ENCODE measurements at regions not wholly inside any gene's neighbourhood (a gene's known extent, or its start where the extent isn't known, plus 50 kb on each side); places are given as distances from the start of the nearest gene placed in this dataset.

DNA sequence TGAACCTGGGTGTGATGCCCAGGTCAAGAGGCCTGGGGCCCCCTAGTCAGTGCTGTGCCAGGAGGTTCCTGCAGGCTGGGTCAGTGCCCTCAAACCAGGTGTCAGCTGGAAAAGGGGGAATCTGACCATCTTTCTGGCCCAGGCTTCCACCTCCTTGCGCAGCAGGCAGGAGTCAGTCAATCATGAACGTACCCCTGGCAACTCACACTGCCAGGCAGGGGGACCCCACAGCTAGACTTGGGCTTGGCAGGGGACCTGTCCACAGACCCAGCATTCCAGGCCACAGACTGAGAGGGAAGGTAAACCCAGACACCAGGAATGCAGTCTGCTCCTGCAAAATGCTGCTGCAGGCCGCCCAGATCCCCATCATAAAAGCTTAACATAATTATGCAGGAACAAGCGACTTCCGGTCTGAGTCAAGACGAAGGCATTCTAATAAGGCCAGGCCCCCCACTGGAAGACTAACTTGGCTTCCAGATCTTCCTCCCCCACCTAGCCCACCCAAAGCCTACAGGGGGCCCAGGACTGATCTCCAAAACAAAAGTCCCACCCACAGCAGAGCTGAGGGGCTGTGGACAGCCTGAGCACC is 156.3 kb downstream of the BCOR start:
- no peak for DNase-seq

DNA sequence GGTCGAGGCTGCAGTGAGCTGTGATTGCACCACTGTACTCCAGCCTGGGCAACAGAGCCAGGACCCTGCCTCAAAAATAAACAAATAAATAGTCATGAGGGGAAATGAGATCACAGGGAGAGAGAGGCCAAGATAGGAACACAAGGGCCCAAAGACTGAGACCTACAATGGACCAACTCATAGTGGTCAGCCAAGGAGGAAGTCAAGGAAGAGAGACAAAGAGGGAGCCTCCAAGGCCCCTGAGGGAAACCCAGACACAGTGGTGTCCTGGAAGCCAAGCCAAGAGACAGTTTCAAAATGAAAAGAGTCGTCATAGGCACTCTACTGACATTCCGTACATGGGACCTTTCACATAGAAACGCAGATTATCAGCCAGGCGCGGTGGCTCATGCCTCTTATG is 153.3 kb downstream of the BCOR start:
- DNase-seq, result no peak

DNA sequence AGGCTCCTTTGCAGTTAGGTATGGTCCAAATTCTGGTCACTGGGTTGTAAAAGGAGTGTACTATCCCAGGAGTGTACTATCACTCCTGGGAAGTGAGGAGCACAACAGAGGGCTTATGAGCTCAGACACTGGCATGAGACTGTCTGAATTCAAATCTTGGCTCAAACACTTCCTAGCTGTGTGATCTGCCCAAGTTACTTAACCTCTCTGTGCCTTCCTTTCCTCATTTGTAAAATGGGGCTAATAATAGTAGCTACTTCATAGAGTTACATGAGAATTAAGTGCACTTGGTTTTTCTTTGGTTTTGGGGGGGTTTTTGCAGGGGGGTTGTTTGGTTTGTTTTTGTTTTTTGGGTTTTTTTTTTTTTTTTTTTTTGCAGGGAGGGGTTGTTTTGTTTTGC is 152.0 kb downstream of the BCOR start:
- no peak for DNase-seq

DNA sequence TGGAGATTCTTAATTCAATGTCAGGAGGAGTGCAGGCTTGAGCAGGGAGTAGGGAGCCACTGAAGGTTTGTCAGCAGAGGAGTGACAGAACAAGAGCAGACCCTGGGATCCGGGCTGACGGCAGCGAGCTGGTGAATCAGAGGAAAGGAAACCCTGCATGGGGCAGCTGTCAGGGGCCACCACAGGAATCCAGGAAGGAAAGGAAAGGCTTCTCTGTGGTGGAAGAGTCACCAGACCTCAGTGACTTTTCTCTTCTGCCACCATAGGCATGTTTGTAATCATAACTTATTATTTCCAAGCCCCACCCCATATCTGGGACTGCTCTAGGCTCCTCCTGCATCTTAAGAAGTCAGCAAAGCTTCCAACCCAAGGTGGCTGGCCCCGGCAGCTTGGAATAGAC is 150.9 kb downstream of the BCOR start:
- no peak for DNase-seq

DNA sequence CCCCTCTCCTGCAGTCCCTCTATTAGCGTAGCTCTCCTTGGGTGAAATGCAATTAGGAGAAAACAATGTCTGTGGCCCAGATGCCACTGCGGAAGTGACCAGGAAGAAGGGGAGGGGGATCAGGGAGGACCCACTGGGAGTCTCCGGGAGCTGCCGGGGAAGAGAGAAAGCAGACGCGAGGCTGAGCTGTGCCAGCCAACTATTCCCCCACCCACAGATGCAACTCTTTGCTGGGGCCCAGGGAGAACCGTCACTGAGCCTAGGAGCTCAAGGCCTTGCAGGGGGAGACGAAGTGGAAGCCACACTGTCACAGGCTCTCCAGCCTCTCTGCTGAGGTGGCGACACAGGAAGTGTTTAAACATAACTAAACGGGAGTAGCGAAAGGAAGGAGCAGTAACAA is 149.2 kb downstream of the BCOR start:
- DNase-seq, result no peak

DNA sequence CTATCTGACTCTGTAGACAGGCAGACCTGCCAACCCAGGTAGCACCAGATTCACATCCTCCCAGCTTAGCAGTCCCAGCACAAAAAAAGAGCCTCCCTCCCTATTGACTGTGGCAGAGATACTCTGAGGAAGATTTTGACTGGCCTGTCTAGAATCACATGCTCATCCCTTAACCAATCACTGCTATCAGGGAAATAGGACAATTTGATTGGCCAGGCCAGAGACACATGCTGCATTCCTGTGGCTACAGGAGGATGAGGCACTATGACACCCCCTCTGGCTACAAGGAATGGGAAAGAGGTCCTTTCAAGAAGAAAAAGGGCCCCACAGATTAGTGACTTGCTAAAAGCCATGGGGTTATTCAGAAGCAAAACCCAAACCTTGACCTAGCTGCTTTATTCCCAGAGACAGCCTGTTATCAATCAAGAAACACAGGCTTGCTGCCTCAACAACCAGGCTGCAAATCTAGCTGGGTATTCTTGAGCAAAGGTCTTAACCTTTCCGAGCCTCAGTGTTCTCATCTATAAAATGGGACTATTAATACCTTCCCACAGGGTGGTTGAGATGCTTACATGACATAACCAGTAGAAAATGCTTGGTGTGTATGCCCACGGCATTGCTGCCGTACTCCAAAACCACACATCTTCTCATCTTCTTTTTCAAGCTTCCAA is 147.6 kb downstream of the BCOR start:
- no peak for DNase-seq

DNA sequence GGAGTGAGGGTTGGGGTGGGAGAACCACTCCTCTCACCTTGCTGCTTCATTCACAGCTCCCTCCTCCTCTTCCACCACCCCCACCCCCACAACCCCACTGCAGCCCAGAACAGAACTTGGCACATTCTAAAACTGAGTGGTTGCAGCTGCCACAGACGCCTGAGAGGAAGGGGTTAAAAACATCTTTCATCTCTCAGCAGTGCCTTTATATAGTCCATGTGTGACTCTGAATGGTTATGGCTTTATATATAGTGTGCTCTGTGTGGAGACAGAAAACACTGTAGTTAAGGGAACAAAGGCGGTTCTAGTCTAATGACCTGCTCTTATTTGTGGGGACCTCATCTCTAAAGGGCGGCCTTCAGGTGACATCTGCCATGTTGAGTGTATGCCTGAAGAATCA is 144.8 kb downstream of the BCOR start:
- no peak for DNase-seq

DNA sequence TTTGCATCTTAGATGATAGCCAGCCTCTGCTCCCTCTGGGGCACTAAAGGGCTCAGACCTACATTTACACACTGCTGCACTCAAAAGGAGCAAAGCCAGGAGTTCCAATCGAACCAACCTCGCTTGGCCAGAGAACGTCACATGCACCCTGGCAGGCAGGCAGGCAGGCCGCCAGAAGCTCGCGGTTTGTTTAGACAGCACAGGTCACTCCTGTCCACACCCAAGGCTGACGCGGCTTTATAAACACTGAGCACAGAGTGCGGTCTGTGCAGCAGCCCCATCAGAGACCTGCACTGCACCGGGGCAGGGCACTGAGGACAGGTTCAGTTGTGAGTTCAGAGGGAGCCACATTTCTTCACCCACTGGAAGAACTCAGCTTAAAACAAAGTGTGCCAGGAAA is 143.9 kb downstream of the BCOR start:
- DNase-seq, result no peak

DNA sequence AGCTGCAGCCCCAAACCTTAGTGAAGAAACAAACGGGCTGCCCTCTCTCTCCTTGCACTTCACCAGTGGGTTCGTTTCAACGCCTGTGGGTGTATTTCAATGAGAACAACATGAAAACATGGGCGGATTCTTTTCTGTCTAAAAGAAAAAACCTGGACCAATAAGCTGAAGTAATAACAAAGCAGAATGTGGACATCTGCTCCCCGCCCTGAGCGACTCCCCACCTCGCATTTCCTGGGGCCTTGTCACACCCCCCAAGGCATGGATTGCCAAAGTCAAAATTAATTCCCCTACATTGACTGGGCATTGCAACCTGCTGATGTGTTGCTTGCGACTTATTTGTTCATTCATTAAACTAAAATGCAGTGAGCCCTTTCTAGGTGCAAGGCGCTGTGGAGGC is 142.9 kb downstream of the BCOR start:
- DNase-seq, result no peak

DNA sequence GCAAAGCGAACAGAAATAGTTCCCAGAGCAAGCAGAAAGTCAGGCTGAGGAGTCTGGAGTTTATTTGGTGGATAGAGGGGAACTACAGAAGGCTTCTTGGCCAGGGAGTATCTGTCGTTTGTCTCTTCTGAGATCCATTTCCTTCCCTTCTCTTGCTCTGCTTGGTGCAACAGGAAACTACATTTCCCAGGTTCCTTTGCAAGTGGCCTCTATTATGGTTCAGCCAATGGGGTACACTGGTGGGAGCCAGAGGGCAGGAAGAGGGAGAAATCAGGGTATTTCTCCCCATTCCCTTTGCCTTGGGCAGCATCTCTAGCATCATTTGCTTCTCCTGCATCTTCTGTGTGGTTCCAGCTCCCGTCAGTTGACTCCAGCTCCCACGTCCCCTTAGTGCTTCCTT is 142.1 kb downstream of the BCOR start:
- no peak for DNase-seq

DNA sequence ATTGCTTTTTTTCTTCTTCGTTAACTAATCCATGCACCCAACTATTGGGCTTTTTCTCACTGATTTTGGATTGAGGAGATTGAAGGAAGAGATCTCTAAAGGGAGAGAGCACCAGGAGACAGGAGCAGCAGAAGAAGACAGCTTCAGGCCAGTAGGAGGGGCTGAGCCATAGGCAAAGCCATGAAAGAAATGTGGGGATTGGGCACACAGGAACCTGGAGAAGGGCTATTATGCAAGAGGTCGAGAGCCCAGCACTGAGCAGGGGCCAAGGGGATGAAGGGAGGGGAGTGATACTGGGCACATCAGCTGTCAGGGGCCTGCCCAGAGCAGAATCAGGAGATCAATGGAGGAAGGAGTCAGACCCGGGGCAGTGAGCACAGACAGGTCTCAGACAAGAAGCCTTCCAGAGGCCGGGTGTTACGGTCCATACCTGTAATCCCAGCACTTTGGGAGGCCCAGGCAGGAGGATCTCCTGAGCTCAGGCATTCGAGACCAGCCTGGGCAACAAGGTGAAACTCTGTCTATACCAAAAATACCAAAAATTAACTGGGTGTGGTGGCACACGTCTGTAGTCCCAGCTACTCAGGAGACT is 140.9 kb downstream of the BCOR start:
- no peak for DNase-seq

DNA sequence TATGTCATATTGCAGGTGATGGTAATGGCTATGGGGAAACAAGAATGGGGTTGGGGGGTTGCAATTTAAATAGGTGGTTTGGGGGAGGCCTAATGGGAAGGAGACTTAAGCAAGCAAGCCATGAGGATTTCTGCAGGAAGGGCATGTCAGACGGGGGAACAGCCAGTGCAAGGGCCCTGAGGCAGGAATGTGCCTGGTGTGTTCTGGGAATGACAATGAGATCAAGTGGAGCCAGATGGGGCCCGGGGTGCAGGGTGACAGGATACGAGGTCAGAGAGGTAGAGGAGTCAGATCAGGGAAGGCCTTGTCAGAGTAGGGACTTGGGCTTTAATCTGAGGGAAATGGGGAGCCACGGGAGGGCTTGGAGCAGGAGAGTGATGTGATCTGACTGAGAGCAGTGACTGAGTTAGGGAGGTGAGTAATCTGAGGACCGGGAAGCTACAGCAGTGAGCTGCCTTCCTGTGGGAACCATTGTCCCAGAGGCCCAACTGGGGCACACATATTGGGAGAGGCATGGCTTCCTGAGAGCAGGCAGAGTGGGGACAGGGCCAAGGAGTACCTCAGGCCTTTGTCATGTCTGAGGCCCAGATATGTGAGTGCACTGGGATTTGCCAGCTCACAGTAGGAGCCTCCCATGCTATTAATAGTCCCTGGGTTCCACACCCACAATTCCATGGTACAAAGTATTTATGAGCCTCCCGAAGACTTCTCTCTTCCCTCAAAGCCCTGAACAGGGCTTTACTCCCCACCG is 139.8 kb downstream of the BCOR start:
- DNase-seq, result no peak

DNA sequence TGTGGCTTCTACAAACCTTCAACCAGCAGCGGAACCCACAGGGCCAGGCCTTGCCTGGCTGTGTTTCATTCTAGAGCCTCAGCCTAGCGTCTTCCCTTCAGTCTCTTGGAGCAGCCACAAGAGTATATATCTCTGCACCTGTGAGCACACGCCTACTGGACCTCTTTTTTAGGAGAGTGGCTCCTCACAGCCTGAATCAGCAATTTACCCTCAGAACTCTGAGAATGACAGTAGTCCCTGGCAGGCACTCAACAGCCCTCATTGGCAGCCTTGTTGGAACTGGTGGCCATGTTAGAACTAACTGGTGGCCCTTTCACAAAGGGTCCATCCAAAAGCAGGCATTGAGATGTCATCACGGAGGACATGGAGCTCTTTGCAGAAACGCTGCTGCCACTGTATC is 138.9 kb downstream of the BCOR start:
- no peak for DNase-seq

DNA sequence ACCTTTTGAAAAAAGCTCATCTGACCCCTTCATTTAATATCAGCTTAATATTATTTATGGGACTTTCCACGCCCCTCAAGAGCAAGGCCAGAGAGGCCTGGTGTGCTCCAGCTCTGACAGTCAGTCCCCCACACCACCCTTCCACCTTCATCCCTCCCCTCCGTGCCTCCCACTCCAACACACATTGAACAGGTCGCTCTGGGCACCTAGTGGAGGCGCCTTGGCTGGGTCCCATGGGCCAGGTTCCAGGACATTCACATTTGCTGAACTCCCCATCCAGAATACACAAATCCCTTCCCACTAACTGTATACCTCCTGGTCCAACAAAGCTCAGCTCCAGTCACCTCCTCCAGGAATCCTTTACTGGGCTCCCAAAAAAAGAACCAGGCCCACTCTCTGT is 137.5 kb downstream of the BCOR start:
- no peak for DNase-seq

DNA sequence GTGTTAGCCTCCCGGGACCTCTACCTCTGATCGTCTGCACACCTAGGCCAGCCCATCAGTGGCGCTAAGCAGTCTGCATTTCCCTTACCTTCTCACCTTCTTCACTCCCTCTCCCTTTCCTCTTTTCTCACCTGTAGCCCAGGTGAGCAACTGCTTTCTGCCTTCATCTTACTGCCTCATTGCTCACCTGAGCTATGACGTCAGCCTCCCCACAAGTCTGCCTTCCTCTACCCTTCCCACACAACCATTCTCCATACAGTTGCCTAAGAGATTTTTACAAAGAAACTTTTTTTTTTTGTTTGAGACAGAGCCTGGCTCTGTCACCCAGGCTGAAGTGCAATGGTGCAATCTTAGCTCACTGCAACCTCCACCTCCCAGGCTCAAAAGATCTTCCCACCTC is 136.3 kb downstream of the BCOR start:
- DNase-seq, result no peak

DNA sequence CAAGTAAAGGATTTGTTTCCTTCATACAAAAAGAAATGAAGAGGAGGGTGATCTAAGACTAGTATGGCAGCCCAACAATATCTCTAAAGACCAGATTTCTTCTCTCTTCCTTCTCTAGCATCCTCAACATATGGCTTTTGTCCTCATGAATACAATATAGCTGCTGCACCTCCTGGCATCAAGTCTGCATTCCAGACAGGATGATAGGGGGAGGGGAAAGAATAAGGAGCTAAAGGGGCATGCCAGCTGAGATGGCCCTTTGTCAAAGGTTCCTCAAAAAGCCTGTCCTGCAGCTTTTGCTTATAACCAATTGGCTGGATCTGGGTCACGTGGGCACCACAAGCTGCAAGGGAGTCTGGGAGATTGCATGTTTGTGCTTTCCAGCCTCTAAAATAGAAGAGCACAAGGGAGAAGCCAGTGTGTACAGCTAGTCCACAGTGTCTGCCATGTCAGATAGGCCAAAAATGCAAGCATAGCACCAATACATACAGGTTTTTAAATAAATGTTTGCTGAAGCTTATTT is 132.6 kb downstream of the BCOR start:
- no peak for DNase-seq

DNA sequence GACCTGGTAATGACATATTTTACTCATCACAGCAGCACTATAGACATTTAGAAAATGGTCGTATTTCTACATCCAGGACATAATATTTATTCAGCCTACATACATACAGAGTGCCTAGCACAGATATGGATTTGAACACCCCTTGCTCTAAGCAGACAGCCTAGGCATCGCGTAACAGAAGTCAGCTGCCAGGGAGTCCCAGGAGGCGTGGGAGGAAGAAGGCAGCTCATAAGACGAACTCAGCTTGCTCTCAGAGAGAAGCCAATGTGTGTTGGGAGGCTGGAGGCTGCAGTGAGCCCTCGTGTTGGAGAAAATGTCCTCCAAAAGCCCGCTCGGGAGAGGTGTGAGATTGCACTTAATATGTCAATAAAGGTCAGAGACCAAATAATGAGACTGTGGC is 131.6 kb downstream of the BCOR start:
- no peak for DNase-seq

DNA sequence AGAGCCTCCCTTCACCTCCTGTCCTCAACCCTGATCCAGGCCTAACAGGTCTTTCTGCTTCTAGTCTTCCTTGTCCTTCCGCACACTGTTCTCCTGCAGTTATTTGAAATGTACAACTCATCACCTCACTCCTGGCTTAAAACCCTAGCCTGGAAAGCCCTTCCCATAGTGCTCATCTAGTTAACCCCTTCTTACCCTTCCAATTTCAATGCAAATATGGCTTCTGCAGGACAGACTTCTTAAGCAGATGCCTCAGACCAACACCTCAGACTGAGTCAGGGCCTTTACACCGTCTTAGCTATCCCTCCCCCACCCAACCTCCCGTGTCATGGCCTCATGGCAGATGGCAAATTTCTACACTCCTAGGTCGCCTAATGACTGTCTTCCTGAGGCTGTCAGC is 130.4 kb downstream of the BCOR start:
- DNase-seq, result no peak

DNA sequence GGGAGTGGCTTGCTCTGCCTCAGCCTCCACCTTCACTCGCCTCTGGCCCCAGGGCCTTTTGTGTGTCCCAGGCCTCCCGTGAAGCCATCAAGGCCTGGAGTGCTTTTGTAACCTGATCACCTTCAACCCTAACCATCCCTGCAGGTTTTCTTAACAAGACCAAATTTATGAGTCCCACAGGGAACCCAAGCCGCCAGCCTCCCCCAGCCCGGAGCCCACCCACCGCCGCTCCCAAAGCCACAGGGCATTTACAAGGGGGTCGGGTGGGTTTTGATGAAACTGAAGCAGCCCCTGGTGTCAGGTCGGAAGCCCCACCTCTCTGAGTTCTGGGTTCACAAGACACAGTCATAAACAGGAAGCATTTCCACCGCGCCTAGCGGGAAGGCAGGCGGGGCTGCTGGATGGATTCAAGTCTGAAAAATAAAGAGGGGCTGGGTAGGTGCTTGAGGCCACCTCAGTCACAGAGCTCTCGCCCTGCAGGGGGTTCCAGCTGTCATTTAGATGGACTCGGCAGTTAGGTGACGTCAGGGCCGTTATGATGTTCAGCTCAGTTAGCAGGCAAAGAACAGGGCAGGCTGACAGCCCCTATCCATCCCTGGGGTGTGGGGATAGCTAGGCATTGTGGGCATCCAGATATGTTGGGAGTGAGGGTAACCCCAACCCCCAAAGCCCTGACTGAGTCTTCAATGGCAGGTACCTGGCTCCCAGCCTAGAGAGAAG is 128.5 kb downstream of the BCOR start:
- peak; percentile 28 to 46 for DNase-seq

DNA sequence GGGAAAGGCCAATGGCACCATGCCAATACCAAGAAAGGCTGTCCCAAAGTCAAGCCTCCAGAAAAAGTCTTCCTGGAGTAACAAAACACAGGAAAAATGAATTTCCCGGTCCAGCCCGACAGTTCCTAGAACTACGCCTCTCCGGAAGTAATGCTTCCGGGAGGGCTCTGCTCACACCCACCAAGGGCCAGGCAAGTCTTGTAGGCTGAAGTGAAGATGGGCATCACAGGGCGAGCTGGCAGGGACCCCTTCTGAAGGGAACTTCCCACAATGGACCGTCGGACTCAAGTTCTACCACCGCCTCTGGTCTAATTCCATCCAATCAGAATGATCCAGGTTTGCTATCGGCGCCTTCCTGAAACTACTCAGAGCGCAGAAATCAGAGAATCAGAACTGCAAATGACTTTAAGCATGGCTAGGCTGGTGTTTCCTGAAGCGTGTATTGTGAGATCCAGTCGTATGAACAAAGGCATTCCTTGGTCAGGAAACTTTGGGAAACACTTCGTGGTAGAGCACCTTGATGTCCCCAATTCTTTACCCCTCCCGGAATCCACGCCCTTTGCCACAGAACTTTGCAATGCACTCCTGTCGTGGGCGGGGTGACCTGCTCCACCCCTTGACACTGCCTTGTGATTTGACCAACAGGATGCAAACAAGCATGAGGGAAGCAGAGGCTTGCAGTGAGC is 127.8 kb downstream of the BCOR start:
- no peak for DNase-seq

DNA sequence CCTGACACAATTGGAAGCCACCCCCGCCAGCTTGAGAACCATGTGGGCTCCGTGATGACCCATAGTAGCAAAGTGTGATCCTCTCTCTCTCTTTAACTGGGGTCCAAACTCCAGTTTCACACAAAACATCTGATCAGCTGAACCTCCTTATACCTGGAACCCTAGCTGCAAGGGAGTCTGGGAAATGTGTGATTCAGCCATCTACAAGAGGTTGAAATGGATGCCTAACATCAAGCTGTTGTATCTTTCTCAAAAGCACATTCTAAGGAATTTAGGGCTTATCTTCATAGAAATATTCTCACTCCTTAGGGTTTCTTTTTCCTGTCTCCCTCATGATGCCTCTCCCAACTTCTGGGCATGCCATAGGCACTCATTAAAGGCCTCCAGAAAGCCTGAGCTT is 126.0 kb downstream of the BCOR start:
- no peak for DNase-seq

DNA sequence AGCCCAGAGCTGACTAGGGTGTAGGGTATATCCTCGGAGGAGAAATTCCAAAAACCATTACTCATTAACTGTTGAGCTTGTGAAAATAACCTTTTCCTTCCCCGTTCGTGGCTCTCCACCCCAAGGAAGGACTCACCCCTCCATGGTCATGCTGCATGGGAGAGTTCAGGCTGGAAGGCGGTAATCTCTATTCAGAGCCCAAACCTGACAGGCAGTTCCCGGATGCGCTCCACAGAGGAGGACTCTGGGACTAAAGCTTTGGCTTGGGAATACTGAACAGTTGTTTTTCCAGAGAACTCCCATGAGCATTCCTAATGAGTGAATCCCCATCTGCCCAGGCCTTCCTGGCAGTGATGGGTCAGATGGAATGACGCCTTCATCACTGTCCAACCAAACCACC is 125.4 kb downstream of the BCOR start:
- no peak for DNase-seq

DNA sequence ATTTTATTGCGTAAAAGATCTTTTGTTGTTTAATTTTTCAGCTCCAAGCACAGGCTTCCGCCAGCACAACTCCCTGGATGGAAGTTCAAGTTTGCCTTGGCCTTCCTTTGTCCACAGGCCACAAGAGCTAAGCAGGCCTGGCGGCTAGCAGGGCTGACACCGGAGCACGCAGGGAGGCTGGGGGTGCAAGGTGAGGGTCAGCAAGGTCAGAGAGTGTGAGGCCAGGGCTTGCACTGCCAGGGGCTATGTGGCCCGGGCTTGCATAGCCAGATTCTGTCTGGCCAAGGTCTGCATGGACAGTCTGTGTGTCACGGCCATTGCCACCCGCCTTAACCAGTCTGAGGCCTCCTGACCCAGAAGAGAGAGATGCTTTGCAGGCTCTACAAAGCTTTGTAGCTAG is 123.9 kb downstream of the BCOR start:
- DNase-seq, result no peak
